ENCODE measurements at regions not wholly inside any gene's neighbourhood (a gene's known extent, or its start where the extent isn't known, plus 50 kb on each side); places are given as distances from the start of the nearest gene placed in this dataset.
"Not testable (repeated sequence)": the region's sequence is repeated elsewhere in the genome, so short reads cannot be mapped to it uniquely, and the experiment has no call there.

DNA sequence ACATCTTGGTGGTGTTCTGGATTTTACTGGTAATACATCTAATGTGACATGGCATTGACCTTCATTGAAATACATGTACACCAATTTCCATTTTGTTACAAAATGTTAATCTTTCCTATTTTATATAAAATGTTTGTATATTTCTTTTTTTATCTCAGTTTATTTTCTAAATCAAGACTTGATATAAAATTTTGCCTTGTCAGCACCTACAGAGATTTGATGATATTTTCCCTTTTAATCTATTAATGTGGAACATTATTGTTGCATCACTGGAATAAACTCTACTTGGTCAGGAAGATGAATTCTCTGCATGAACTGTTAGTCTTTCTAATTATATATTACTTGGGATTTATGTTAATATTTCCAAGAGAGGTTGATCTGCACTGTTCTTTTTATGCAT is 294.0 kb upstream of the ETAA1 start:
- TF ChIP-seq CTCF (IDR thresholded peaks at IDR 0.05; ENCODE audit: borderline replicate concordance, control extremely low read depth, extremely low read depth, insufficient read depth, missing control alignments) = no peak
- no peak for DNase-seq (ENCODE audit: low spot score)
- in situ Hi-C loops (cut with MboI; ENCODE audit: low sequenced_read_pairs, unreplicated experiment) = no loop called here

- no peak for DNase-seq (ENCODE audit: low spot score)
- TF ChIP-seq CTCF (IDR thresholded peaks at IDR 0.05; ENCODE audit: borderline replicate concordance, control extremely low read depth, extremely low read depth, insufficient read depth, missing control alignments) = no peak
- in situ Hi-C loops (cut with MboI; ENCODE audit: low sequenced_read_pairs, unreplicated experiment) = no loop called here
Observed at GRCh38 chr2:67108231-67108630, 288.9 kb upstream of the ETAA1 start.

DNA sequence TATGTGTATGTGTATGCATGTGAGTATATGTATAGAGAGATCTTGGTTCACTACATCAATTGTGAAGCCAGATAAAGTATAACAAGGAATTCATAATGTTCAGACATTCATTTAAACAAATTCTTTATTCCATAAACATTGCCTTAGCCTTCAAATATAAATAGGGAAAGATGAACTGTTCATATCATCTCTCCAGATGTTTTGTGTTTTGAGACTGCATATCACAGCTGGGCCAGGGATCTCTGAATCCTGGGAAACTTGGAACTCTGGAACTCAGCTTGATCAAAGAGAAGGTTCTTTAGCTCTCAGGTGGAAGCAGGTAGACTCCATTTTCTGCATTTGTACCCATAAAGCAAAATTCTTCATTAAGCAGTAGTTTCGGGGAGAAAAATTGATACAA is 272.6 kb upstream of the ETAA1 start:
- in situ Hi-C loops (cut with MboI; ENCODE audit: low sequenced_read_pairs, unreplicated experiment) = no loop called here
- no peak for TF ChIP-seq CTCF (IDR thresholded peaks at IDR 0.05; ENCODE audit: borderline replicate concordance, control extremely low read depth, extremely low read depth, insufficient read depth, missing control alignments)
- DNase-seq (ENCODE audit: low spot score) = no peak

DNA sequence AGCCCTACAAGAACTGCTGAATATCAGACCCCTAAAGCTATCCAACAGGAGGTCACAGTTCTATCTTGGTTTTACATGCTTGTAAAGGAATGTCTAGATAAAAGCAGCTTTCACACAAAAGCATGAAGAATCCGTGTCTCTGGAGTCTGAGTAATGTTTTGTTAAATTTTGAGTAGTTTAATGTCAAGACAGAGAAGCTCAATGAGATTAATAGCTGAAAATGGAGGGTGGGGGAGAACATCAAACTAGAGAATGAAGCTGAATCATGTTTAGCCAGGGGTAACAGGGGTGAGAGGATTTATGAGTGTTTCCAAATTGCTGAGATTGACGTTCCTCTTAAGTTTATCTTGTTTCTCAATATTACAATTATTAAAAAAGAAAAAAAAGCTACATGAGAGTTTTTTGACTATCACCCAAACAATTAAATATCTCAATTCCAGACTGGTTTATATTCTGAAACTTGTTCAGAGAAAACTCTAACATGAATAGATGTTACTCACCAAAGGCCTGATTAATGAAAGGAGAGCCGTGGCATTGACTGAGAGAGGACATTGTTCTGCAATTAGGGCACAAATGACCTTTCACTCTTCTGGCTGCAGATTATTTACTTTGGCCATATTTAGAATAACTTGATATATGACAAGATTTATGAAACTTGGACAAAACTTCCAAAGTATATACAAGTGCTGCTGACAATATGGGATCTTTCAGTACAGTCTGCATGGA is 266.4 kb upstream of the ETAA1 start:
- in situ Hi-C loops (cut with MboI; ENCODE audit: low sequenced_read_pairs, unreplicated experiment) = no loop called here
- no peak for DNase-seq (ENCODE audit: low spot score)
- no peak for TF ChIP-seq CTCF (IDR thresholded peaks at IDR 0.05; ENCODE audit: borderline replicate concordance, control extremely low read depth, extremely low read depth, insufficient read depth, missing control alignments)

DNA sequence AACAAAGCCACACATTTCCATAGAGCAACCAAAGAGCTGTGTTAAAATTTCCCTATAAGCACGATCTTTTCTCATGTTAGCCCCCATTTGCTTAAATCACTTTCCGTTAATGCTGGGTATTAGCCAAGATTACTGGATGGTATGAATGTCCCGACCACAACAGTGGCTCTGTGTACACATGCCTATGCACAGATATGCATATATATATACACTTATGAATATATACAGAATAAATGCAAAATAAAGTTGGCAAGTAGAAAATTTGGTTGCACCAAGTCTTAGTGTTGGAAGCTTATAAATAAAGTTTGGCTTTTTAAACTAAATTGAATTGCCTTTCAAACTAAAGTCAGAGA is 265.9 kb upstream of the ETAA1 start:
- in situ Hi-C loops (cut with MboI; ENCODE audit: low sequenced_read_pairs, unreplicated experiment) = no loop called here
- no peak for DNase-seq (ENCODE audit: low spot score)
- TF ChIP-seq CTCF (IDR thresholded peaks at IDR 0.05; ENCODE audit: borderline replicate concordance, control extremely low read depth, extremely low read depth, insufficient read depth, missing control alignments) = no peak

GRCh38 chr2:67132441-67132940 is 264.6 kb upstream of the ETAA1 start:
- DNase-seq (ENCODE audit: low spot score); in situ Hi-C loops (cut with MboI; ENCODE audit: low sequenced_read_pairs, unreplicated experiment): not testable (repeated sequence)

DNA sequence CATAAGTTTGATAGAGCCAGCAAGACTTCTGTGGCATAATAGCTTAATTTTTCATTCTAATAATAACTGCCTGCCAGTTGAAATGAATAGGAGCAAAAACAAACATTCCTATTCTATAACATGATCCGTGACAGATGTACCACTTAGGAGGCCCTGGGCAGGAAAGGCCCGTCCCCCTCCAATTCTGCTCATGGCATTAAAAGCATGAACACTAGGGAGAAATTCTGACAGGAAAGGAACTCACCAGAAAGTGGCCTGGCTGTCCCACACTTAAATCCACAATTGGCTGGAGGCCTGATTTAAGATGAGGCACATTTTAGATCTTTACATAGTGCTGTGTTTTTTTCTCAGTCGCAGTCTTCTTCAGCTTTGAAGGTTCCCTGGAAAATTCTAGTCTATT is 261.9 kb upstream of the ETAA1 start:
- no peak for TF ChIP-seq CTCF (IDR thresholded peaks at IDR 0.05; ENCODE audit: borderline replicate concordance, control extremely low read depth, extremely low read depth, insufficient read depth, missing control alignments)
- no peak for DNase-seq (ENCODE audit: low spot score)
- in situ Hi-C loops (cut with MboI; ENCODE audit: low sequenced_read_pairs, unreplicated experiment) = no loop called here

All from GM13976 (cell line).